GM23338 (cell line): ENCODE measurements at regions not wholly inside any gene's neighbourhood (a gene's known extent, or its start where the extent isn't known, plus 50 kb on each side); places are given as distances from the start of the nearest gene placed in this dataset.

ENCODE experiments used
- ATAC-seq: fragments of 200-7000 bp; cut with Tn5 transposase; 3 replicates; pipeline ENCODE4 v1.9.1; 2020
- DNase-seq: peaks from one replicate; pipeline ENCODE4 v3.0.0-alpha.2; 2015; ENCODE audit warnings: low spot score
- H2AFZ ChIP-seq: fragments of 200-600 bp; sonication (generic); 2 replicates; pipeline ENCODE4 v1.8.0; 2016; ENCODE audit warnings: antibody characterized with exemption, mild to moderate bottlenecking, moderate library complexity
- H3F3A ChIP-seq: fragments of 200-600 bp; sonication (generic); replicated peaks from 2 replicates; pipeline ENCODE4 v1.8.0; 2017; ENCODE audit warnings: antibody characterized with exemption, mixed run types, low read depth
- H3K27ac ChIP-seq: fragments of 200-600 bp; sonication (generic); 2 replicates; pipeline ENCODE4 v1.6.1; 2016; ENCODE audit warnings: low read depth
- H3K27me3 ChIP-seq: fragments of 200-600 bp; sonication (generic); 2 replicates; pipeline ENCODE4 v1.8.0; 2016; ENCODE audit warnings: mild to moderate bottlenecking, mixed run types, moderate library complexity; ENCODE audit not compliant: insufficient read depth
- H3K36me3 ChIP-seq: fragments of 200-600 bp; sonication (generic); 2 replicates; pipeline ENCODE4 v1.8.0; 2016; ENCODE audit warnings: mild to moderate bottlenecking; ENCODE audit not compliant: insufficient read depth
- H3K4me1 ChIP-seq: fragments of 200-600 bp; sonication (generic); 2 replicates; pipeline ENCODE4 v1.8.0; 2016; ENCODE audit warnings: mild to moderate bottlenecking, moderate library complexity; ENCODE audit not compliant: insufficient read depth
- H3K4me2 ChIP-seq: fragments of 200-600 bp; sonication (generic); 2 replicates; pipeline ENCODE4 v1.7.1; 2017; ENCODE audit warnings: mixed run types
- H3K4me3 ChIP-seq: fragments of 200-600 bp; sonication (generic); 2 replicates; pipeline ENCODE4 v1.6.1; 2016; ENCODE audit warnings: mixed run types
- H3K79me2 ChIP-seq: fragments of 200-600 bp; sonication (generic); replicated peaks from 2 replicates; pipeline ENCODE4 v1.8.0; 2017; ENCODE audit warnings: mild to moderate bottlenecking; ENCODE audit not compliant: insufficient read depth
- H3K9me2 ChIP-seq: fragments of 200-600 bp; sonication (generic); 2 replicates; pipeline ENCODE4 v1.8.0; 2017; ENCODE audit not compliant: insufficient read depth
- H4K20me1 ChIP-seq: fragments of 200-600 bp; sonication (generic); replicated peaks from 2 replicates; pipeline ENCODE4 v1.8.0; 2017; ENCODE audit warnings: mild to moderate bottlenecking; ENCODE audit not compliant: insufficient read depth
- H3K27ac Mint-ChIP-seq: 2 replicates; pipeline ENCODE4 v1.8.0; 2020; ENCODE audit warnings: inconsistent platforms, mild to moderate bottlenecking, moderate library complexity, mixed read lengths
- H3K27me3 Mint-ChIP-seq: 3 replicates; pipeline ENCODE4 v1.8.0; 2022; ENCODE audit warnings: low read depth, mild to moderate bottlenecking, moderate library complexity, mixed read lengths, inconsistent platforms; ENCODE audit not compliant: insufficient read depth, poor library complexity
- H3K36me3 Mint-ChIP-seq: 3 replicates; pipeline ENCODE4 v1.8.0; 2021; ENCODE audit warnings: low read depth, mild to moderate bottlenecking, inconsistent platforms, moderate library complexity, mixed read lengths
- H3K4me1 Mint-ChIP-seq: 3 replicates; pipeline ENCODE4 v1.8.0; 2020; ENCODE audit warnings: mild to moderate bottlenecking, inconsistent platforms, mixed read lengths
- H3K4me3 Mint-ChIP-seq: 3 replicates; pipeline ENCODE4 v1.8.0; 2021; ENCODE audit warnings: moderate library complexity, mild to moderate bottlenecking, inconsistent platforms, mixed read lengths
- H3K9me3 Mint-ChIP-seq: 3 replicates; pipeline ENCODE4 v1.8.0; 2020; ENCODE audit warnings: moderate library complexity, mild to moderate bottlenecking, inconsistent platforms, mixed read lengths
- EZH2 ChIP-seq: fragments of 200-600 bp; sonication (generic); IDR thresholded peaks from one replicate; pipeline ENCODE4 v1.8.0; 2017; ENCODE audit warnings: antibody characterized with exemption, mild to moderate bottlenecking, low read depth; ENCODE audit not compliant: unreplicated experiment
- POLR2AphosphoS5 ChIP-seq: IDR thresholded peaks from 2 replicates; pipeline ENCODE4 v1.6.1; 2016; ENCODE audit warnings: antibody characterized with exemption, low read depth
- ZNF114 ChIP-seq: fragments of 250-450 bp; sonication (Bioruptor Pico); IDR thresholded peaks from 2 replicates; pipeline ENCODE4 v1.5.0; 2020; ENCODE audit warnings: mild to moderate bottlenecking, moderate library complexity
- TF ChIP-seq, protein P1 (sequence below): IDR thresholded peaks from 2 replicates; pipeline ENCODE4 v1.6.1; 2016; ENCODE audit warnings: antibody characterized with exemption
- TF ChIP-seq, protein P2 (sequence below): IDR thresholded peaks from one replicate; pipeline ENCODE4 v1.6.1; 2018; ENCODE audit warnings: antibody characterized with exemption; ENCODE audit not compliant: unreplicated experiment
- TF ChIP-seq, protein P3 (sequence below): fragments of 250-450 bp; sonication (Bioruptor Pico); IDR thresholded peaks from 2 replicates; pipeline ENCODE4 v1.5.0; 2020; ENCODE audit warnings: mild to moderate bottlenecking, moderate library complexity
- TF ChIP-seq, protein P4 (sequence below), 2 experiments: fragments of 200-600 bp in 1 of 2; sonication (generic) in 1 of 2; conservative IDR thresholded peaks; 2 replicates each; pipeline versions ENCODE4 v1.5.1 to v1.6.1; 2016 to 2017; ENCODE audit warnings: antibody characterized with exemption in 2 of 2, low read depth in 2 of 2, mild to moderate bottlenecking in 2 of 2, moderate library complexity in 1 of 2

DNA sequence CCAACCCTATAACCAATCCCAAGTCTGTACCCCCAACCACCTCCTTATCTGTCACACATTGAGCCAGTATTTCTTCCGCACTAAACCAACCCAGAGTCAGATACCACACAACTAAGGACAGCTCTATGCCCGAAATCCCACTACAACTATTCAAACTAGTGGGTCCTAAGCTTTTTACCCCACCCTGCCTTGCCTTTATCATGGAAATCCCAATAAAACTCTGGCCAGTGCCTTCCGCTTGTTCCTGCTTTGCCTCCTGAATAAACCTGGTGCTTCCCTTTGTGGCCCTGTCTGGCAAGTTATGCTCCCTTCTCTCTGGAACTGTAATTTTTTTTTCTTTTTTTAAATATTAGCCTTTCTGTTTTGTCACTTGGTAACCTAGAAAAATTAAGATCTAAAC lies 493.3 kb upstream of the SYT1 start:
- Mint-ChIP-seq H3K27me3 (no peaks in the 10 kb centered on the region), H3K4me3 (no peak overlapping the region), H3K36me3 (no peaks in the 10 kb centered on the region), H3K27ac (no peak overlapping the region; the same call in 1 of the 2 replicates), H3K4me1 (peaks cover 23% of the 10 kb centered on the region), H3K9me3 (no peaks in the 10 kb centered on the region)
- Histone ChIP-seq H4K20me1 (no peaks in the 10 kb centered on the region), H3K4me3 (no peak overlapping the region), H3K79me2 (no peaks in the 10 kb centered on the region), H3K36me3 (no peaks in the 10 kb centered on the region), H3K4me2 (0 out of 2 replicates have a peak overlapping the region, but pooled peaks have one; percentile 22), H2AFZ (peak overlapping the region; percentile 39; the same call in 1 of the 2 replicates), H3K27ac (no peak overlapping the region), H3F3A (no peaks in the 10 kb centered on the region), H3K4me1 (peaks cover 33% of the 10 kb centered on the region), H3K27me3 (no peaks in the 10 kb centered on the region), H3K9me2 (0 out of 2 replicates have a peak, but pooled peaks cover 4% of the 10 kb centered on the region)
- ATAC-seq, result peak; percentile 47; the same call in 2 of the 3 replicates
- TF ChIP-seq POLR2AphosphoS5, result no peak
- TF ChIP-seq, protein P1, sequence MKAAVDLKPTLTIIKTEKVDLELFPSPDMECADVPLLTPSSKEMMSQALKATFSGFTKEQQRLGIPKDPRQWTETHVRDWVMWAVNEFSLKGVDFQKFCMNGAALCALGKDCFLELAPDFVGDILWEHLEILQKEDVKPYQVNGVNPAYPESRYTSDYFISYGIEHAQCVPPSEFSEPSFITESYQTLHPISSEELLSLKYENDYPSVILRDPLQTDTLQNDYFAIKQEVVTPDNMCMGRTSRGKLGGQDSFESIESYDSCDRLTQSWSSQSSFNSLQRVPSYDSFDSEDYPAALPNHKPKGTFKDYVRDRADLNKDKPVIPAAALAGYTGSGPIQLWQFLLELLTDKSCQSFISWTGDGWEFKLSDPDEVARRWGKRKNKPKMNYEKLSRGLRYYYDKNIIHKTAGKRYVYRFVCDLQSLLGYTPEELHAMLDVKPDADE, result no peak
- TF ChIP-seq, protein P2, sequence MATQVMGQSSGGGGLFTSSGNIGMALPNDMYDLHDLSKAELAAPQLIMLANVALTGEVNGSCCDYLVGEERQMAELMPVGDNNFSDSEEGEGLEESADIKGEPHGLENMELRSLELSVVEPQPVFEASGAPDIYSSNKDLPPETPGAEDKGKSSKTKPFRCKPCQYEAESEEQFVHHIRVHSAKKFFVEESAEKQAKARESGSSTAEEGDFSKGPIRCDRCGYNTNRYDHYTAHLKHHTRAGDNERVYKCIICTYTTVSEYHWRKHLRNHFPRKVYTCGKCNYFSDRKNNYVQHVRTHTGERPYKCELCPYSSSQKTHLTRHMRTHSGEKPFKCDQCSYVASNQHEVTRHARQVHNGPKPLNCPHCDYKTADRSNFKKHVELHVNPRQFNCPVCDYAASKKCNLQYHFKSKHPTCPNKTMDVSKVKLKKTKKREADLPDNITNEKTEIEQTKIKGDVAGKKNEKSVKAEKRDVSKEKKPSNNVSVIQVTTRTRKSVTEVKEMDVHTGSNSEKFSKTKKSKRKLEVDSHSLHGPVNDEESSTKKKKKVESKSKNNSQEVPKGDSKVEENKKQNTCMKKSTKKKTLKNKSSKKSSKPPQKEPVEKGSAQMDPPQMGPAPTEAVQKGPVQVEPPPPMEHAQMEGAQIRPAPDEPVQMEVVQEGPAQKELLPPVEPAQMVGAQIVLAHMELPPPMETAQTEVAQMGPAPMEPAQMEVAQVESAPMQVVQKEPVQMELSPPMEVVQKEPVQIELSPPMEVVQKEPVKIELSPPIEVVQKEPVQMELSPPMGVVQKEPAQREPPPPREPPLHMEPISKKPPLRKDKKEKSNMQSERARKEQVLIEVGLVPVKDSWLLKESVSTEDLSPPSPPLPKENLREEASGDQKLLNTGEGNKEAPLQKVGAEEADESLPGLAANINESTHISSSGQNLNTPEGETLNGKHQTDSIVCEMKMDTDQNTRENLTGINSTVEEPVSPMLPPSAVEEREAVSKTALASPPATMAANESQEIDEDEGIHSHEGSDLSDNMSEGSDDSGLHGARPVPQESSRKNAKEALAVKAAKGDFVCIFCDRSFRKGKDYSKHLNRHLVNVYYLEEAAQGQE, result no peak
- no peak for TF ChIP-seq EZH2
- TF ChIP-seq ZNF114 (CRISPR knock-in tag), result no peak
- TF ChIP-seq, protein P3, sequence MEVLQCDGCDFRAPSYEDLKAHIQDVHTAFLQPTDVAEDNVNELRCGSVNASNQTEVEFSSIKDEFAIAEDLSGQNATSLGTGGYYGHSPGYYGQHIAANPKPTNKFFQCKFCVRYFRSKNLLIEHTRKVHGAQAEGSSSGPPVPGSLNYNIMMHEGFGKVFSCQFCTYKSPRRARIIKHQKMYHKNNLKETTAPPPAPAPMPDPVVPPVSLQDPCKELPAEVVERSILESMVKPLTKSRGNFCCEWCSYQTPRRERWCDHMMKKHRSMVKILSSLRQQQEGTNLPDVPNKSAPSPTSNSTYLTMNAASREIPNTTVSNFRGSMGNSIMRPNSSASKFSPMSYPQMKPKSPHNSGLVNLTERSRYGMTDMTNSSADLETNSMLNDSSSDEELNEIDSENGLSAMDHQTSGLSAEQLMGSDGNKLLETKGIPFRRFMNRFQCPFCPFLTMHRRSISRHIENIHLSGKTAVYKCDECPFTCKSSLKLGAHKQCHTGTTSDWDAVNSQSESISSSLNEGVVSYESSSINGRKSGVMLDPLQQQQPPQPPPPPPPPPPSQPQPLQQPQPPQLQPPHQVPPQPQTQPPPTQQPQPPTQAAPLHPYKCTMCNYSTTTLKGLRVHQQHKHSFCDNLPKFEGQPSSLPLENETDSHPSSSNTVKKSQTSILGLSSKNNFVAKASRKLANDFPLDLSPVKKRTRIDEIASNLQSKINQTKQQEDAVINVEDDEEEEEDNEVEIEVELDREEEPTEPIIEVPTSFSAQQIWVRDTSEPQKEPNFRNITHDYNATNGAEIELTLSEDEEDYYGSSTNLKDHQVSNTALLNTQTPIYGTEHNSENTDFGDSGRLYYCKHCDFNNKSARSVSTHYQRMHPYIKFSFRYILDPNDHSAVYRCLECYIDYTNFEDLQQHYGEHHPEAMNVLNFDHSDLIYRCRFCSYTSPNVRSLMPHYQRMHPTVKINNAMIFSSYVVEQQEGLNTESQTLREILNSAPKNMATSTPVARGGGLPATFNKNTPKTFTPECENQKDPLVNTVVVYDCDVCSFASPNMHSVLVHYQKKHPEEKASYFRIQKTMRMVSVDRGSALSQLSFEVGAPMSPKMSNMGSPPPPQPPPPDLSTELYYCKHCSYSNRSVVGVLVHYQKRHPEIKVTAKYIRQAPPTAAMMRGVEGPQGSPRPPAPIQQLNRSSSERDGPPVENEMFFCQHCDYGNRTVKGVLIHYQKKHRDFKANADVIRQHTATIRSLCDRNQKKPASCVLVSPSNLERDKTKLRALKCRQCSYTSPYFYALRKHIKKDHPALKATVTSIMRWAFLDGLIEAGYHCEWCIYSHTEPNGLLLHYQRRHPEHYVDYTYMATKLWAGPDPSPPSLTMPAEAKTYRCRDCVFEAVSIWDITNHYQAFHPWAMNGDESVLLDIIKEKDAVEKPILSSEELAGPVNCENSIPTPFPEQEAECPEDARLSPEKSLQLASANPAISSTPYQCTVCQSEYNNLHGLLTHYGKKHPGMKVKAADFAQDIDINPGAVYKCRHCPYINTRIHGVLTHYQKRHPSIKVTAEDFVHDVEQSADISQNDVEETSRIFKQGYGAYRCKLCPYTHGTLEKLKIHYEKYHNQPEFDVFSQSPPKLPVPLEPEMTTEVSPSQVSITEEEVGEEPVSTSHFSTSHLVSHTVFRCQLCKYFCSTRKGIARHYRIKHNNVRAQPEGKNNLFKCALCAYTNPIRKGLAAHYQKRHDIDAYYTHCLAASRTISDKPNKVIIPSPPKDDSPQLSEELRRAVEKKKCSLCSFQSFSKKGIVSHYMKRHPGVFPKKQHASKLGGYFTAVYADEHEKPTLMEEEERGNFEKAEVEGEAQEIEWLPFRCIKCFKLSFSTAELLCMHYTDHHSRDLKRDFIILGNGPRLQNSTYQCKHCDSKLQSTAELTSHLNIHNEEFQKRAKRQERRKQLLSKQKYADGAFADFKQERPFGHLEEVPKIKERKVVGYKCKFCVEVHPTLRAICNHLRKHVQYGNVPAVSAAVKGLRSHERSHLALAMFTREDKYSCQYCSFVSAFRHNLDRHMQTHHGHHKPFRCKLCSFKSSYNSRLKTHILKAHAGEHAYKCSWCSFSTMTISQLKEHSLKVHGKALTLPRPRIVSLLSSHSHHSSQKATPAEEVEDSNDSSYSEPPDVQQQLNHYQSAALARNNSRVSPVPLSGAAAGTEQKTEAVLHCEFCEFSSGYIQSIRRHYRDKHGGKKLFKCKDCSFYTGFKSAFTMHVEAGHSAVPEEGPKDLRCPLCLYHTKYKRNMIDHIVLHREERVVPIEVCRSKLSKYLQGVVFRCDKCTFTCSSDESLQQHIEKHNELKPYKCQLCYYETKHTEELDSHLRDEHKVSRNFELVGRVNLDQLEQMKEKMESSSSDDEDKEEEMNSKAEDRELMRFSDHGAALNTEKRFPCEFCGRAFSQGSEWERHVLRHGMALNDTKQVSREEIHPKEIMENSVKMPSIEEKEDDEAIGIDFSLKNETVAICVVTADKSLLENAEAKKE (CRISPR knock-in tag), result no peak
- TF ChIP-seq, protein P4, sequence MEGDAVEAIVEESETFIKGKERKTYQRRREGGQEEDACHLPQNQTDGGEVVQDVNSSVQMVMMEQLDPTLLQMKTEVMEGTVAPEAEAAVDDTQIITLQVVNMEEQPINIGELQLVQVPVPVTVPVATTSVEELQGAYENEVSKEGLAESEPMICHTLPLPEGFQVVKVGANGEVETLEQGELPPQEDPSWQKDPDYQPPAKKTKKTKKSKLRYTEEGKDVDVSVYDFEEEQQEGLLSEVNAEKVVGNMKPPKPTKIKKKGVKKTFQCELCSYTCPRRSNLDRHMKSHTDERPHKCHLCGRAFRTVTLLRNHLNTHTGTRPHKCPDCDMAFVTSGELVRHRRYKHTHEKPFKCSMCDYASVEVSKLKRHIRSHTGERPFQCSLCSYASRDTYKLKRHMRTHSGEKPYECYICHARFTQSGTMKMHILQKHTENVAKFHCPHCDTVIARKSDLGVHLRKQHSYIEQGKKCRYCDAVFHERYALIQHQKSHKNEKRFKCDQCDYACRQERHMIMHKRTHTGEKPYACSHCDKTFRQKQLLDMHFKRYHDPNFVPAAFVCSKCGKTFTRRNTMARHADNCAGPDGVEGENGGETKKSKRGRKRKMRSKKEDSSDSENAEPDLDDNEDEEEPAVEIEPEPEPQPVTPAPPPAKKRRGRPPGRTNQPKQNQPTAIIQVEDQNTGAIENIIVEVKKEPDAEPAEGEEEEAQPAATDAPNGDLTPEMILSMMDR (conservative IDR thresholded peaks at IDR 0.05; ENCODE audit: low read depth in 2 of 2), result no peak
- DNase-seq, result peak; percentile 21
